AG04450 (cell line): ENCODE measurements at regions not wholly inside any gene's neighbourhood (a gene's known extent, or its start where the extent isn't known, plus 50 kb on each side); places are given as distances from the start of the nearest gene placed in this dataset.
A peak's percentile ranks its signal among the peaks of the same experiment; 100 is the strongest.
"Not testable (repeated sequence)": the region's sequence is repeated elsewhere in the genome, so short reads cannot be mapped to it uniquely, and the experiment has no call there.

ENCODE experiments used
- CTCF ChIA-PET: fragments of 300-600, 350-600 bp; formaldehyde crosslinking; extraction: SDS; loops from one replicate; lab custom pipeline; 2022; ENCODE audit warnings: antibody characterized with exemption, inconsistent platforms; lab: Charles Lee
- POLR2A ChIA-PET: fragments of 350-600 bp; formaldehyde crosslinking; extraction: SDS; loops from one replicate; lab custom pipeline; 2021; ENCODE audit warnings: antibody characterized with exemption, inconsistent platforms; lab: Yijun Ruan, JAX
- DNase-seq: peaks from one replicate; pipeline ENCODE4 v3.0.0-alpha.2; 2011; ENCODE audit warnings: low read depth, low spot score
- H3K27ac ChIP-seq: one replicate; pipeline ENCODE4 v1.5.1; 2012; ENCODE audit warnings: low read depth, low read length, control low read depth
- H3K27me3 ChIP-seq: one replicate; pipeline ENCODE4 v1.6.0; 2012; ENCODE audit warnings: low read length; ENCODE audit not compliant: control insufficient read depth, insufficient read depth
- H3K4me3 ChIP-seq: 2 replicates; pipeline ENCODE4 v1.5.1; 2011; ENCODE audit warnings: mild to moderate bottlenecking, low read depth, low read length, control low read depth
- H3K9me3 ChIP-seq: 2 replicates; pipeline ENCODE4 v1.5.1; 2012; ENCODE audit warnings: low read length; ENCODE audit not compliant: control insufficient read depth, insufficient read depth
- TF ChIP-seq, protein P1 (sequence below): IDR thresholded peaks from 2 replicates; pipeline ENCODE4 v1.5.1; 2011; ENCODE audit warnings: low read depth, low read length, control low read depth, inconsistent platforms

DNA sequence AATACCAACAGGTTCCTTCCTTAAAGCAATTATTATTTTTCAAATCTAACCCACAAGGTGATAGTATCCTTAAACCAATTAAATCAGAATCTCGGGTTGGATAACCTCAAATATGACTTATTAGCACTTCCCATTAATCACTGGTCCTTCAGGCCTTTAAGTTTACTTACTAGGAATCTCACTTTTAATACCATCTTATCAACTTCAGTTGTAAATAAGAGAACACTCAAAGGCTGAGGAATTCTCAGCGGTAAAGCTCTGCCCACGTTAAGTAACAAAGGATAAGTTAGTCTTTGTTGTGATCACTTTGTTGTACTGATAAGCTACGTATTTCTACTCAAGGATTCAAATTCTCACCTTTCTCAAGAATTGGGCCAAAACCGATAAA lies 82.0 kb downstream of the OR2B2 start:
- Histone ChIP-seq H3K9me3 (no peaks in the 10 kb centered on the region), H3K27ac (peak overlapping the region; percentile 47), H3K4me3 (peak overlapping the region; percentile 60), H3K27me3 (no peaks in the 10 kb centered on the region)
- ChIA-PET CTCF (no interaction called here), POLR2A (interaction anchor here (0.6 to 3.6 kb wide), 10 partner anchors 8 to 63 kb away, joined by 3 to 36 read pairs (median 6); a partner anchor contains a TSS)
- DNase-seq, result no peak
- TF ChIP-seq, protein P1, sequence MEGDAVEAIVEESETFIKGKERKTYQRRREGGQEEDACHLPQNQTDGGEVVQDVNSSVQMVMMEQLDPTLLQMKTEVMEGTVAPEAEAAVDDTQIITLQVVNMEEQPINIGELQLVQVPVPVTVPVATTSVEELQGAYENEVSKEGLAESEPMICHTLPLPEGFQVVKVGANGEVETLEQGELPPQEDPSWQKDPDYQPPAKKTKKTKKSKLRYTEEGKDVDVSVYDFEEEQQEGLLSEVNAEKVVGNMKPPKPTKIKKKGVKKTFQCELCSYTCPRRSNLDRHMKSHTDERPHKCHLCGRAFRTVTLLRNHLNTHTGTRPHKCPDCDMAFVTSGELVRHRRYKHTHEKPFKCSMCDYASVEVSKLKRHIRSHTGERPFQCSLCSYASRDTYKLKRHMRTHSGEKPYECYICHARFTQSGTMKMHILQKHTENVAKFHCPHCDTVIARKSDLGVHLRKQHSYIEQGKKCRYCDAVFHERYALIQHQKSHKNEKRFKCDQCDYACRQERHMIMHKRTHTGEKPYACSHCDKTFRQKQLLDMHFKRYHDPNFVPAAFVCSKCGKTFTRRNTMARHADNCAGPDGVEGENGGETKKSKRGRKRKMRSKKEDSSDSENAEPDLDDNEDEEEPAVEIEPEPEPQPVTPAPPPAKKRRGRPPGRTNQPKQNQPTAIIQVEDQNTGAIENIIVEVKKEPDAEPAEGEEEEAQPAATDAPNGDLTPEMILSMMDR, result no peak

DNA sequence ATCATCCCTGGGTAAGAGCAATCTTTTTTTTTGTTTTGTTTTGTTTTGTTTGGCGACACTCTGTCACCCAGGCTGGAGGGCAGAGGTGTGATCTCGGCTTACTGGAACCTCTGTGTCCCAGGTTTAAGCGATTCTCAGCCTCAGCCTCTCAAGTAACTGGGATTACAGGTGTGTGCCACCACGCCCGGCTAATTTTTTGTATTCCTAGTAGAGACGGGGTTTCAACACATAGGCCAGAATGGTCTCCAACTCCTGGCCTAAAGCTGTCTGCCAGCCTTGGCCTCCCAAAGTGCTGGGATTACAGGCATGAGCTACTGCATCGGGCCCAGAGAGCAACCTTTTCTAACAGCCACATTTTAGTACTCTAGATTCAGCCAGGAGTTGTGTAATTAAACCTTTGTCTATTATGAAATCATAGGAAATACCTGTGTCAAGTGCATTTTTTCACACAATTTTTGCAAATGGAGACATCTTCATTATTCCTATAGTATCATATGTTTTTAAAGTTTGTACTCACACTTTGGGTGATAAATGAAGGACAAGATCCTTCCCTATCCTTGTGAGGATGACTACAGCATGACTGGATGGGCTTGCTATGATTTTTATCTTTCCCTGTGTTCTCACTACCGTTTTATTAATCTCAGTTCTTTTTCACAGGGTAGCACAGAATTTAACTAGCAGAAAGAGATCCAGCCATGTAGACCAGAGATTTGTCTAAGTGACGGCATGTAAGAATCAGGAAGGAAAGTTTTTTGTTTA lies 82.6 kb downstream of the OR2B2 start:
- H3K27me3 ChIP-seq, result no peaks in the 10 kb centered on the region
- CTCF ChIA-PET, result interaction anchor here (1.0 kb wide), 1 partner anchor 1803 kb away, joined by 3 read pairs; no protein-coding TSS in a partner anchor
- H3K27ac ChIP-seq, result no peak overlapping the region
- no peak for DNase-seq
- no peaks in the 10 kb centered on the region for H3K9me3 ChIP-seq
- H3K4me3 ChIP-seq, result peak overlapping the region; percentile 60
- TF ChIP-seq, protein P1, result no peak
- POLR2A ChIA-PET, result interaction anchor here (0.6 to 3.6 kb wide), 9 partner anchors 9 to 64 kb away, joined by 3 to 22 read pairs (median 5); a partner anchor contains a TSS

DNA sequence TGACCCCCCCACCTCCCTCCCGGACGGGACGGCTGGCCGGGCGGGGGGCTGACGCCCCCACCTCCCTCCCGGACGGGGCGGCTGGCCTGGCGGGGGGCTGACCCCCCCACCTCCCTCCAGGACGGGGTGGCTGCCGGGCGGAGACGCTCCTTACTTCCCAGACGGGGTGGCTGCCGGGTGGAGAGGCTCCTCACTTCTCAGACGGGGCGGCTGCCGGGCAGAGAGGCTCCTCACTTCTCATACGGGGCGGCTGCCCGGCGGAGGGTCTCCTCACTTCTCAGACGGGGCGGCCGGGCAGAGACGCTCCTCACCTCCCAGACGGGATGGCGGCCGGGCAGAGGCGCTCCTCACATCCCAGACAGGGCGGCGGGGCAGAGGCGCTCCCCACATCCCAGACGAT lies 84.7 kb downstream of the OR2B2 start:
- H3K27ac ChIP-seq, CTCF ChIA-PET, DNase-seq, H3K27me3 ChIP-seq, H3K9me3 ChIP-seq, H3K4me3 ChIP-seq, POLR2A ChIA-PET: not testable (repeated sequence)

DNA sequence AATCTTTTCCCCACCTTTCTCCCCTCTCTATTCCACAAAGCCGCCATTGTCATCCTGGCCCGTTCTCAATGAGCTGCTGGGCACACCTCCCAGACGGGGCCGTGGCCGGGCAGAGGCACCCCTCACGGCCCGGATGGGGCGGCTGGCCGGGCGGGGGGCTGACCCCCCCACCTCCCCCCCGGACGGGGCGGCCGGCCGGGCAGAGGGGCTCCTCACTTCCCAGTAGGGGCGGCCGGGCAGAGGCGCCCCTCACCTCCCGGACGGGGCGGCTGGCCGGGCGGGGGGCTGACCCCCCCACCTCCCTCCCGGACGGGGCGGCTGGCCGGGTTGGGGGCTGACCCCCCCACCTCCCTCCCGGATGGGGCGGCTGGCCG lies 85.6 kb downstream of the OR2B2 start:
- H3K27me3 ChIP-seq, H3K9me3 ChIP-seq, POLR2A ChIA-PET, H3K27ac ChIP-seq, H3K4me3 ChIP-seq, CTCF ChIA-PET, DNase-seq: not testable (repeated sequence)

DNA sequence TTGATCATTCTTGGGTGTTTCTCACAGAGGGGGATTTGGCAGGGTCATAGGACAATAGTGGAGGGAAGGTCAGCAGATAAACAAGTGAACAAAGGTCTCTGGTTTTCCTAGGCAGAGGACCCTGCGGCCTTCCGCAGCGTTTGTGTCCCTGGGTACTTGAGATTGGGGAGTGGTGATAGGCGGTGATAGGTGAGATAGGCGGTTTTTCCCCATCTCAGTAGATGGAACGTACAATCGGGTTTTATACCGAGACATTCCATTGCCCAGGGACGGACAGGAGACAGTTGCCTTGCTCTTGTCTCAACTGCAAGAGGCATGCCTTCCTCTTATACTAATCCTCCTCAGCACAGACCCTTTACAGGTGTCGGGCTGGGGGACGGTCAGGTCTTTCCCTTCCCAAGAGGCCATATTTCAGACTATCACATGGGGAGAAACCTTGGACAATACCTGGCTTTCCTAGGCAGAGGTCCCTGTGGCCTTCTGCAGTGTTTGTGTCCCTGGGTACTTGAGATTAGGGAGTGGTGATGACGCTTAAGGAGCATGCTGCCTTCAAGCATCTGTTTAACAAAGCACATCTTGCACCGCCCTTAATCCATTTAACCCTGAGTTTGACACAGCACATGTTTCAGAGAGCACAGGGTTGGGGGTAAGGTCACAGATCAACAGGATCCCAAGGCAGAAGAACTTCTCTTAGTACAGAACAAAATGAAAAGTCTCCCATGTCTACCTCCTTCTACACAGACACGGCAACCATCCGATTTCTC lies 86.2 kb downstream of the OR2B2 start:
- POLR2A ChIA-PET, result interaction anchor here (3.0 to 4.6 kb wide), 5 partner anchors 12 to 68 kb away, joined by 37 to 74 read pairs (median 45); a partner anchor contains a TSS
- CTCF ChIA-PET, DNase-seq, H3K27ac ChIP-seq, H3K4me3 ChIP-seq, H3K9me3 ChIP-seq, H3K27me3 ChIP-seq: not testable (repeated sequence)

DNA sequence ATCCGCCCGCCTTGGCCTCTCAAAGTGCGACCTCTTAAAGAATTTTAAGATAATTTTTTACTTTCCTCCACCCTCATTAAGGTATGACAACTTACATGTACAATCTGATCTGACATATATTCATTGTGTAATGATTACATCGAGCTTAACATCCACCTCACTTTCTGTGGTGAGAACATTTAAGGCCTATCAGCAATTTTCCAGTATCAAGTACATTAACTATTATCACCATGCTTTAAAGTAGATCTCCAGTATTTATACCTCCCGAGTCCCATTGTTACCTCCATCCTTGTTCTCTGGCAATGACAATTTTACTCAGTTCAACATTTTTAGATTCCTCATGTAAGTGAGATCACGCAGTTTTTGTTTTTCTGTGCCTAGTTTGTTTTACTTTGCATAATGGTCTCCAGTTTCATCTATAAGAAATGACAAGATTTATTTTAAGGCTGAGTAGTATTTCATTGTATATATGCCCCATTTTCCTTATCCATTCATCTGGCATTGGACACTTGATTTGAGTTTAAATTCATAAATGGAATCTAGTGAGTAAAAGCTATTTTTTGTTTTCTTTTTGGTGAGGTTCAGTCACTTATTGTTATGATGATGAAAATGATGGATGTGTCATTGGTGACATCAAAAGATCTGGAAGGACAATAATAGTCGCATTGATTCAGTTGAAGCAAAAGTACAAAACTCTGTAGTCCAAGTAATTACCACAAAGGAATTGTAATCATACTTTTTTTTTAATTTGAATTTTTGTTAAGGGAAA lies 87.0 kb downstream of the OR2B2 start:
- DNase-seq, result no peak
- peak overlapping the region; percentile 80 for H3K4me3 ChIP-seq
- H3K27ac ChIP-seq, result peak overlapping the region; percentile 82
- ChIA-PET CTCF (interaction anchor here (2.9 kb wide), 1 partner anchor 70 kb away, joined by 29 read pairs; no protein-coding TSS in a partner anchor), POLR2A (interaction anchor here (0.8 to 4.6 kb wide), 12 partner anchors 10 to 1799 kb away, joined by 3 to 74 read pairs (median 12); a partner anchor contains a TSS)
- H3K9me3 ChIP-seq, result no peaks in the 10 kb centered on the region
- no peaks in the 10 kb centered on the region for H3K27me3 ChIP-seq
- TF ChIP-seq, protein P1, result no peak

DNA sequence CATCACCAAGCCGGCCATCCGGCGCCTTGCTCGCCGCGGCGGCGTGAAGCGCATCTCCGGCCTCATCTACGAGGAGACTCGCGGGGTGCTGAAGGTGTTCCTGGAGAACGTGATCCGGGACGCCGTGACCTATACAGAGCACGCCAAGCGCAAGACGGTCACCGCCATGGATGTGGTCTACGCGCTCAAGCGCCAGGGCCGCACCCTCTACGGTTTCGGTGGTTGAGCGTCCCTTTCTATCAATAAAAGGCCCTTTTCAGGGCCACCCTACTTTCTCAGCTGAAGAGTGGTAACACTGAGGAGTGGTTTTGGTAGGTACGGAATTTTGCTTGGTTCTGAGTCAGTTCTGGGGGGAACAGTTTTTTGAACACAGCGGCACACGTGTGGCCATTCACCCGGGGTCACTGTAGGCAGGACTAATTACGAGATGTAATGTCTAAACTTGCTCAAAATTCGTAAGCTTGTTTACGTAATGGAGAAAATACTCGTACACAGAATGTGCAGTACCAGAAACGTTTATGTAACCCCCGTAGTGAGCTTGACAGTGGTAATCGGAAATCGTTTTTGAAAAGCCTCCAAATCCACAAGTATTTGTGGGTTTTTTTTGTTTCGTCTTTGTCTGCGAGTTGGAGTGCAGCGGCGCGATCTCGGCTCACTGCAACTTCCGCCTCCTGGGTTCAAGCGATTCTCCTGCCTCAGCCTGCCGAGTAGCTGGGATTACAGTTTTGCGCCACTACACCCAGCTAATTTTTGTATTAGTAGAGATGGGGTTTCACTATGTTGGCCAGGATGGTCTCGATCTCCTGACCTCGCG lies 87.8 kb downstream of the OR2B2 start:
- DNase-seq, H3K9me3 ChIP-seq, H3K27me3 ChIP-seq: not testable (repeated sequence)
- ChIA-PET POLR2A (interaction anchor here (0.6 to 4.6 kb wide), 13 partner anchors 10 to 1798 kb away, joined by 3 to 74 read pairs (median 9); a partner anchor contains a TSS), CTCF (interaction anchor here (2.9 kb wide), 1 partner anchor 71 kb away, joined by 29 read pairs; no protein-coding TSS in a partner anchor)
- Histone ChIP-seq H3K27ac (peak overlapping the region; percentile 82), H3K4me3 (peak overlapping the region; percentile 80)
